Erythroblast (primary cell): ENCODE measurements at regions not wholly inside any gene's neighbourhood (a gene's known extent, or its start where the extent isn't known, plus 50 kb on each side); places are given as distances from the start of the nearest gene placed in this dataset.

Source experiments
- GATA1 ChIP-seq: IDR thresholded peaks from 2 replicates; pipeline ENCODE4 v1.6.1; 2011; ENCODE audit warnings: low read depth, mild to moderate bottlenecking, control low read depth, low read length, moderate library complexity
- POLR2A ChIP-seq: IDR thresholded peaks from 2 replicates; pipeline ENCODE4 v1.6.1; 2011; ENCODE audit warnings: mild to moderate bottlenecking, low read length

GRCh38 chr3:17823816-17824215, 81.4 kb upstream of the TBC1D5 start:
- TF ChIP-seq POLR2A, result no peak
- TF ChIP-seq GATA1, result no peak
